Femur (tissue), 1 donor: ENCODE measurements at regions not wholly inside any gene's neighbourhood (a gene's known extent, or its start where the extent isn't known, plus 50 kb on each side); places are given as distances from the start of the nearest gene placed in this dataset.
"Not testable (repeated sequence)": the region's sequence is repeated elsewhere in the genome, so short reads cannot be mapped to it uniquely, and the experiment has no call there.

Source experiments
- DNase-seq: peaks from one replicate; pipeline ENCODE4 v3.0.0-alpha.2; 2017

DNA sequence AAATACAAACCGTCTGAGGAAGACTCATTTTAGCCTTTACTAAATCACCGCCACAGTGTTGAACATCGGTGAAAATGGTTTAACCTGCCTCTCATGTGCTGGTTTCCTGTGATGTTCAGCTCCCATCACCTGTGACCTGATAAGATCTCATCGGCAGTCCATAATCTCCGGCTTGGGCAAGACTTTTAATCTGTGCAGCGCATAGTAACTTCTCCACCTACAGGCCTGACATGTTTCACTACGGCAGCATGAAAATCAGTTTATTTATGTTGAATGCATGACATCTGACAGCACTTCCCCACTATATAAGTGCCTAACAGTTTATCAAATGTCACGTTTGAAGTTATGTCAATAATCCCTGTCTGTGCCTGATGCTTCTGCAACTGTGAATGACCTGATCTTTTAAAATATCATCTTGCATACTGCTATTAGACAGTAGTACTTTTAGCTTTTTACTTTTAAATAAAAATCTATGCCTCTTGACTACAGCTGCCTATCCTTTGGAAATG lies 1919.8 kb upstream of the AGA start:
- no peak for DNase-seq

DNA sequence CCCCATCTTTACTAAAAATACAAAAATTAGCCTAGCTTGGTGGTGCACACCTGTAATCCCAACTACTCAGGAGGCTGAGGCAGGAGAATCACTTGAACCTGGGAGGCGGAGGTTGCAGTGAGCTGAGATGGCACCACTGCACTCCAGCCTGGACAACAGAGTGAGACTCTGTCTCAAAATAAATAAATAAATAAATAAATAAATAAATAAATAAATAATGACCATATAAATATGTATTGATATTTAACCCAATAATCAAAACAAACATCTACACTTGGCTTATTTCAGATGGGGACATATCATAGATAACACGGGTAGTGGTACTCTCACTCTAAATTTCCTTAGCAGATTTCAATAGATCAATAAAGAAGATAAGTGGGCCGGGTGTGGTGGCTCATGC lies 1923.7 kb upstream of the AGA start:
- not testable (repeated sequence) for DNase-seq

DNA sequence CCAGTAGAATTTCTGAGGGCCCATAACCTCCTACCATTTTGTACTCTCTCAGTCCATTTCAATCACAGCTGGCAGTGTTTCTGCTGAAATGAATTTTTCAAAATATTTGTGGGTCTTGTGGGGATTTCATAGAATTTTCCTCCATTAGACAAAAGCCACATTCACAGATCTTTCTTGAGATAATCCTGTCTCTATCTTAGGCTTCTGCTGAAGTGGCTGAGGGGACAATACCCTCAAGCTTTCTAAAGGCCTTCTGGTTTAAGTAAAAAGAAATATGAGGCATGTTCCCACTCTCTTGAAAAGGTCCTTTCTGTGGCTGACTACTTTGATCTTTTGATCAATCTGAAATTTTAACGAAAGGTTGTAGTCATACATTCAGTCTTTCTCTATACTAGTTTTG lies 1930.0 kb upstream of the AGA start:
- no peak for DNase-seq

DNA sequence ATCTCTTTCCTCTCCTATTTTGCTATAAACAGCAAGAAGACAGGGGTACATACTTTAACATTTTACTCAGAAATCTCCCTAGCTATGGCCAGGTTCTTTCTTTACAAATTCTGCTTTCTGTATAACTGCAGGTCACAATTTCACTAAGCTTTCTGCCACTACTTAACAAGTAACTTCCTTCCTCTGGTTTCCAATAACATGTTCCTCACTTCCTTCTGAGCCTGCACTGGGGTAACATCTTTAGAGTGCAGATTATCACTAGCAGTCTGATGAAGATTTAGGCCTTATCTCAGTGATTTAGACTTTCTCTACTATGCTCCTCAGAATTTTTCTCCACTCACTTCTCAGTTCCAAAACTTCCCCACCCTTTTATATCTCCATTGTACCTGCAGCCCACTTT lies 1930.5 kb upstream of the AGA start:
- DNase-seq: no peak

- DNase-seq: not testable (repeated sequence)
Measured at GRCh38 chr4:179378847-179379246, 1936.6 kb upstream of the AGA start.

DNA sequence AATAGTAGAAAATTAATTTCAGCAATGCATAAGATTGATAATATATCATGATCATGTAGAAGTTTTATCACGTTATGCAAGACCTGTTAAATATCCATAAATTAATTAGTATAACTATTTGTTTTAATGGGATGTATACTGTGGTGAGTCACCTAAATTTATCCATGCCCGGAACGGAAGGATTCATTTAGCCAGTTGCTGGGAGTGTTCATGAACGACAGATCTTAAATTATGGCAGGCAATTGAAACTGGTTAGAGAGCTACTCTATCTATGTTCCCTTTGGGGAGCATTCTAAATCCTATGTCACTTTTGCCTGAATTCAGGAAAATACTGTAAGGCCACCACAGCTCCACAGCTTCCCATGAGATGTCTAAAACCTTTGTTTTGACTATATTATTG lies 1950.5 kb upstream of the AGA start:
- DNase-seq: no peak

DNA sequence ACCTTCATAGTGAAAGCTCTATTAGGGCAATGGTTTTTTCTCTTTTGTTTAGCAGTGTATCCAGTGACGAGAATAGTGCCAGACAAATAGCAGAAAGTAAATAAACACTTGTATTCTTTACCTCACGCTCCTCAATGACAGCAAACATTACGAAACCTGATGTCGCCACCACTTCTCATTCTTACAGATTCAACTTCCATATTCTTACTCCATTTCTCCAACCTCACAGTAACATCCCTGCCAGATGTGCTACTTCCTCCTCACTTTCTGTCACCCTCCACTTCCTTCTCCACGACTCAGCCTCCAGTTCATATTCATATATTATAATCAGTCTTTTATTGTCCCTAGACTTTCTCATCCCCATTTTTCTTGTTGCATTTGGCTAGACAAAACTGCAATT lies 1956.2 kb upstream of the AGA start:
- DNase-seq: peak; percentile 21

DNA sequence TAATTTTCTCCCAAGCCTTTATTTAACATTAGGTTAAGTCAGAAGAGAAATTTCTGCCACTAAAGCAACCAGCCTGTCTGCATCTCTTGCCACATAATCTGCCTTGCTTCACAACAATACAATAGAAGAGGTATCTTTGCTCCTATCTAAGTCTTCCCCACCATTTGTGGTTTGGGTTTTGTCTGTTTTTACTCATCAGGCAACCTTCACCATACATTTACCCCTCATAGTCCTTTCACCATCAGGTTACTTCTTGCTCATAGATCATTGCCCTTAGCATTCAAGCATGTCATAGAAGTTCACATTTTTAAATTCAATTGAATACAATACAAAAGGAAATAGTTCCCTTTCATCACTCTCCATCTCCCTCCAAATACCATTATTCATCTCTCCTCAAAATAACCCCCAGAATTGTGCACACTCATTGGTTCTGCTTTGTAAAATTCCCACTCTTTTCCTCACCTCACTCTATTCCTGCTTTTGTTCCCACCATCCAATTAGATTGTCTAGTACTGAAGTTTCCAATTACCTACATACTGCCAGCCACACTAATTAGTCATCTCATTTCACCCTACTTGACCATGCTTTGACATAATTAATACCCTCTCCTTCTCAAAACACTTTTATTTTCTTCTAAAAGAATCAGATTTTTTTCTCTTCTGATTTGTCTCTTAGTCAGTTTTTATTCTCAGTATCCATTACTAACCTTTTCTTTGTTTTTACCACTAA lies 1957.0 kb upstream of the AGA start:
- DNase-seq: no peak

DNA sequence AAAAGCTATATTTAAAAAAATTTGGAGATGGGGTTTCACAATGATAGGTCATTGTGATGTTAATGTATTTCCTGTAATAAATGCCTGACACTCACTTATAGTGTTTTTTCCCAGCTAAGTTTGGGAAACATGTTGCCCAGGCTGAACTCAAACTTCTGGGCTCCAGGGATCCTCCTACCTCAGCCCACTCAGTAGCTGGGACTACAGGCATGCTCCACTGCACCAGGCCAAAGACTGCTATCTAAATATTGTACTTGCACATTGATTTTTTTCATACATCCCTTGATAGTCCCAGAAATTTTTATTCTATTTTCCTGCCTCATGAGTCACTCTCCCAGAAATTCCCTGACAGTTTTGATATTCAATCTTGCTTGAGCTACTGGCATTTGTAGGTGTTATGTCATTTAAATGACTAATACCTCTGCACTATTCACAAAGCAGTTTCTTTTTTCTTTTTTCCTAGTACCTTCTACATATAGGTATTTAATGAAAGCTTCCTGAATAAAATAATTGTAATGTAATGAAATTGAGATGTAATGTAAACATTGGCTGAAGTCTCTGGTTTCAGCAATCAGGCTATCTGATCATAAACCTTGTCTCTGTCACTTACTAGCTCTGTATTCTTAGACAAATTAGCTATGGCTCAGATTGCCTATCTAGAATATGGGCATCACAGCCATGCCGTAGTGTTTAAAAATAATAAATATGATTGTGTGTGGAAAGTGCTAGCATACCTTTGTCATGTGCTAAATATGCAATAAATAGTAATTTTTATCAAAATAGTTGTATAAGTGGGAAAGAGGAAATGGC lies 1973.0 kb upstream of the AGA start:
- no peak for DNase-seq

GRCh38 chr4:179415847-179416223 lies 1973.6 kb upstream of the AGA start:
- no peak for DNase-seq

GRCh38 chr4:179417357-179417756 lies 1975.1 kb upstream of the AGA start:
- DNase-seq: no peak

GRCh38 chr4:179437962-179438361 lies 1995.7 kb upstream of the AGA start:
- DNase-seq: no peak

DNA sequence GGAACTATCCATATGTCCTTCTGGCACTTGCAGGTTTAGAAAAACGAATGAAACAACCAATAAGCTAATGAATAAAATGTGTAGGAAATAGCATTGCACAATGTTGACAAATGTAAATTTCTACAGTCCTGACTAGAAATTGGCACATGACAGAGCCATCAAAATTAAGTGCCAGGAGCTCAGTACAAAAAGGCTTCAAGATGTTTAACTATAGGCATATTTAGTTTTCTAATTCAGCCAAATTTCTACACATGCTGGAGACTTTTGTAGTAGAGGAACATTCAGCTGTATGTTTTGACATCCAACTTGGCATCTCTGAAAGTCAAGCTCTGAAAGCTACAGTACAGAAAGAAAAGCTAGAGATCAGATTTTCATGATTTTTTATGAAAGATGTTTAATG lies 1999.4 kb upstream of the AGA start:
- DNase-seq: peak; percentile 19

GRCh38 chr4:179447308-179447707 lies 2005.1 kb upstream of the AGA start:
- DNase-seq: peak; percentile 59

- no peak for DNase-seq
Measured at GRCh38 chr4:179465131-179465797, 2023.0 kb upstream of the AGA start.

GRCh38 chr4:179467878-179468277 lies 2025.6 kb upstream of the AGA start:
- no peak for DNase-seq

GRCh38 chr4:179472164-179472563 lies 2029.9 kb upstream of the AGA start:
- no peak for DNase-seq

GRCh38 chr4:179478608-179479007 lies 2036.4 kb upstream of the AGA start:
- no peak for DNase-seq

DNA sequence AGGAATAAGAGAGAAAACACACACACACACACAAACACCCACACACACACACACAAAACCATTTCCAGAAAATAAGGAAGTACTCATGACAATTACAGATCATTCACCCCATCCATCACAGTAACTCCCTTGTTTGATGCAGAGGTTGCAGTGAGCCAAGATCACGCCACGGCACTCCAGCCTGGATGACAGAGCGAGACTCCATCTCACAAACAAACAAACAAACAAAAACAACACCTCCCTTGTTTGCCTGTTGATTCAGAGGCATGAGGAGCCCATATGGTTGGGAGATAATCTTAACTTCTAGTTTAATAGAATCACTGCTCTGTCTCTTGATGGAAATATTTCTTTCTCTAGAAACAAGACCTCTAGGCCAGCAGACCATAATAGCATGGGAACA lies 2043.5 kb upstream of the AGA start:
- no peak for DNase-seq

- peak; percentile 41 for DNase-seq
Measured at GRCh38 chr4:179486570-179487335, 2044.5 kb upstream of the AGA start.

DNA sequence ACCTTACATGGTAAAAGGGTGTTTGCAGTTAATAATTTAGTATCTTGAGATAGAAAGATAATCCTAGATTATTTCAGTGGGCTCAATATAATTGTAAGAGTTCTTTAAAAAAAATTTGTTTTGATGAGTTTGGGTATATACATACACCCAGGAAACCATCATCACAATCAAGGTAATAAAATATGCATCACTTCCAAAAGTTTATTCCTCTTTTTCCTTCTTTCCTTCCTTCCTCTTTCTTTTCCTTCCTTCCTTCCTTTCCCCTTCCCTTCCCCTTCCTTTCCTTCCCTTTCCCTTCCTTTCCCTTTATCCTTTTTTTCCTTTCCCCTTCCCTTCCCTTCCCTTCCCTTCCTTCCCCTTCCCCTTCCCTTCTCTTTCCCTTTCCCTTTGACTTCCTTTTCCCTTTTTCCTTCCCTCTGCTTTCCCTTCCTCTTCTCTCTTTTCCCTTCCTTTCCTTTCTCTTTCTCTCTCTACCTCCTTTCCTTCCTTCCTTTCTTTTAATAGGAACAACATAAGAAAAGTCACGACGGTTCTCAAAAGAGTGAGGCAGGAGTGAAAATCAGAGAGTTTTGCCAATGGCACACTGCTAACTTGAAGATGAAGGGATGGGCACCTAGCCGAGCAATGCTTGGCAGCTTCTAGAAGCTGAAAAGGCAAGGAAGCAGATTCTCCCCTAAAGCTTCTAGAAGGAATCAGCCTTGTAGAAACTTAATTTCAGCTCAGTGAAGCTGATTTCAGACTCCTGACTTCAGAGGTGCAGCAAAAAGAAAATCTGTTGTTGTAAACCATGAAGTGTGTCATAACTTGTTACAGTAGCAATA lies 2050.2 kb upstream of the AGA start:
- no peak for DNase-seq

- DNase-seq: no peak
Measured at GRCh38 chr4:179503976-179504375, 2061.7 kb upstream of the AGA start.
